ENCODE measurements at regions not wholly inside any gene's neighbourhood (a gene's known extent, or its start where the extent isn't known, plus 50 kb on each side); places are given as distances from the start of the nearest gene placed in this dataset.

DNA sequence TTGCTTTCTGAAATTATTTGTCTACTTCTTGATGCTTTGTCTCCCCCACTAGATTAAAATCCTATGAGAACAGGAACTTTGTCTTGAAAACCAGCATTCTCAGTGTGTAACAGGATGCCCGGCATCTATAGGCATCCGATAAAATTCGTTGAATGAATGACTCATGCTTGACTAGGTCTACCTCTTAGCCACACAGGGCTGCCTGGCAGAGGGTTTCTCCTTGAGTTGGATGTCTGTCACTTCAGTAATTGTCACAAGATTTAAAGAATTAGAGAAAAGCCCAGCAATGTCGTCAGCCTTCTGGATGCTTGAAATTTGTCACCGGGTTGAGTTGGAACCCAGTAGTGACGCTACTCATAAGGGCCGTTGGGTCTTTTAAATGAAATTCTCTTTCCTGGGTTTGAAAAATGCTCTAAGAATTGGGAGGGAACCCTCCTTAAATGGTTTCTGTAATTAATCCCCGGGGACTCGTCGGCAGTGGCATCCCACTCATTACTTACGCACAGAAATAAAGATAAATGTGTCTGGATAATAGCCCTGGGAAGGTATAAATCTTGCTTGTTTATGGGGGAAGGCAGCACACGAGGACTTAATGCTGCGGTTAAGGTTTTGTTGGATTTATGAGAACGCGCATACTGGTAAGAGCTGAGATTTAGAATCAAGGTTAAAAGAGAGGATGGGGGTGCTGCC lies 194.1 kb downstream of the AACS start:
- peaks cover 2% of the 10 kb centered on the region for H3K27me3 ChIP-seq (ENCODE audit: insufficient read depth, low read length)
- H3K36me3 ChIP-seq (ENCODE audit: insufficient read depth, low read length): no peaks in the 10 kb centered on the region
- H2AFZ ChIP-seq (ENCODE audit: low read depth, low read length): no peak overlapping the region
- H3K4me3 ChIP-seq (ENCODE audit: low read length): no peak overlapping the region
- peaks cover 3% of the 10 kb centered on the region for H3K9me3 ChIP-seq (ENCODE audit: low read length)
- H3K4me1 ChIP-seq (ENCODE audit: insufficient read depth, low read length): peaks cover 7% of the 10 kb centered on the region

DNA sequence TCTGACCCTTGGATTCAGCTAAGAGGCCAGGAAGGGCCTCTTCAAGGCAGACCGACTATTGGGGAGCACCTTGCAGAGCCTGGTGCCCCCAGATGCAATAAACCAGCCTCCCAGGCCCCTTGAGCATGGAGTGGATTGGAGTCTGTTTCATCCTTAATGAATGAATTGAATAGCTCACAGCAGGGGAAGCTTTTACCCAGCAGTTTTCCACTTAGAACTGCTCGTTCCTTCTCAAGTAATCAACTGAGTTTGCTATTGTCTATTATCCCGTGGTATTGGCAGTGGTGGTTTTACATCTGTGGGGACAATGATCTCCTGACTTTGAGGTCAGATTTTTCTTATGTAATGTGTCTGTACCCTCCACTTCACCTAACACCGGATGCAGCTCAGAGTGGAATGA lies 197.6 kb downstream of the AACS start:
- H3K4me1 ChIP-seq (ENCODE audit: insufficient read depth, low read length): peaks cover 7% of the 10 kb centered on the region
- H3K36me3 ChIP-seq (ENCODE audit: insufficient read depth, low read length): no peaks in the 10 kb centered on the region
- H3K4me3 ChIP-seq (ENCODE audit: low read length): no peak overlapping the region
- peaks cover 1% of the 10 kb centered on the region for H3K9me3 ChIP-seq (ENCODE audit: low read length)
- no peak overlapping the region for H2AFZ ChIP-seq (ENCODE audit: low read depth, low read length)
- peaks cover 8% of the 10 kb centered on the region for H3K27me3 ChIP-seq (ENCODE audit: insufficient read depth, low read length)

DNA sequence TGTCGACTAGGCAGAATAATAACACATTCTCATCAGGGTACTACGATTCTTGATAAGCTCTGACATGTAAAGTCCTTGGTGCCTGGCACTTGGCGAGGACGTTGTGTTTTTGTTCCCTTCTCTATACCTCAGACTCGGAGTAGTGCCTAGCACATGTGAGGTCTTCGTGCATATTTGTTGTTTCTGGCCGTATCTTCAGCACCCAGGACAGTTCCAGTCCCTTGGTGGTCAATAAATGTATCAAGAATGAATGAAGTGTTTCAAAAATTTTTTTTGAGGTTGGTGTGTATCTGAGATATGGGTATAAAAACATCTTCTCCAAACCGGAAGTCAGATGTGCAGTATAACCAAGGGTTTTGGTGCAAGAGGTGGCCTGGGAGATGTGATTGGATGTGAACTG lies 198.2 kb downstream of the AACS start:
- peaks cover 7% of the 10 kb centered on the region for H3K4me1 ChIP-seq (ENCODE audit: insufficient read depth, low read length)
- H3K4me3 ChIP-seq (ENCODE audit: low read length): no peak overlapping the region
- H3K27me3 ChIP-seq (ENCODE audit: insufficient read depth, low read length): peaks cover 8% of the 10 kb centered on the region
- H3K36me3 ChIP-seq (ENCODE audit: insufficient read depth, low read length): no peaks in the 10 kb centered on the region
- H2AFZ ChIP-seq (ENCODE audit: low read depth, low read length): no peak overlapping the region
- H3K9me3 ChIP-seq (ENCODE audit: low read length): peaks cover 1% of the 10 kb centered on the region

DNA sequence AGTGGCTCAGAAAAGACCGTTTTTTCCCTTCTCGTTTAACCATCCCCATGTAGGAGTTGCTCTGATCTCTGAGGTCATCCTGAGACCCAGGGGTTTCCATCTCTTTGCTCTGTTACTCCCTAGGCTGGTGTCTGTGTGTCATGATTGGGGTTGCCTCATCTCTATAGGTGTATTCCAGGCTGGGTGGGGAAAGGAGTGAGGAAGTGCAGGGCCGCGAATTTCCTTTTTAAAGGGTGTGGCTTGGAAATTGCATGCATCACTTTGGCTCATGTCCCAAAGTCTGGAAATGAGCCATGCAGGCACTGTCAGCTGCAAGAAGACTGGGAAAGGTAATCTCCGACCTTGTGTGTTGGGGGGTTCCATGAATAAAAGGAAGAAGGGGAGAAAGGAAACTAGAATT lies 201.9 kb downstream of the AACS start:
- peaks cover 15% of the 10 kb centered on the region for H3K27me3 ChIP-seq (ENCODE audit: insufficient read depth, low read length)
- peaks cover 7% of the 10 kb centered on the region for H3K4me1 ChIP-seq (ENCODE audit: insufficient read depth, low read length)
- no peak overlapping the region for H2AFZ ChIP-seq (ENCODE audit: low read depth, low read length)
- no peaks in the 10 kb centered on the region for H3K36me3 ChIP-seq (ENCODE audit: insufficient read depth, low read length)
- H3K4me3 ChIP-seq (ENCODE audit: low read length): no peak overlapping the region
- H3K9me3 ChIP-seq (ENCODE audit: low read length): peaks cover 1% of the 10 kb centered on the region

DNA sequence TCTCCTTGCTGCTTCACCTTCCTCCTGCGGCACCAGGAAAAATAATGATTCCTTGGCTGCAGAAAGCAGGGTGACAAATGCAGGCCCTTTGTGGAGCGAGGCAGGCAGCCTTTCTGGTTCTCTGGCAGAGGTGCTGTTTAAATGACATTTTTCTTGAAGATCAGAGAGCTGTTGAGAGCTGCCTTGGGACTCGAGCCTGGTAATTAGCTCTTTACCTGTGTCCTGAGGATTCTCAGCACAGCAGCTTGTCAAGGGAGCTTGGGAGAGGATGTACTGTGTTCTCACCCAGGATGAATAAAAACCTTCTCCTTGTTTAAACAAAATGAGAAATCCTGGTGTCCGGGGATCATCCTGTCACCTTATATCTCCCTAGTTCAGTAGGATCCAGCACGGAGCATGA lies 204.0 kb downstream of the AACS start:
- H3K9me3 ChIP-seq (ENCODE audit: low read length): no peaks in the 10 kb centered on the region

DNA sequence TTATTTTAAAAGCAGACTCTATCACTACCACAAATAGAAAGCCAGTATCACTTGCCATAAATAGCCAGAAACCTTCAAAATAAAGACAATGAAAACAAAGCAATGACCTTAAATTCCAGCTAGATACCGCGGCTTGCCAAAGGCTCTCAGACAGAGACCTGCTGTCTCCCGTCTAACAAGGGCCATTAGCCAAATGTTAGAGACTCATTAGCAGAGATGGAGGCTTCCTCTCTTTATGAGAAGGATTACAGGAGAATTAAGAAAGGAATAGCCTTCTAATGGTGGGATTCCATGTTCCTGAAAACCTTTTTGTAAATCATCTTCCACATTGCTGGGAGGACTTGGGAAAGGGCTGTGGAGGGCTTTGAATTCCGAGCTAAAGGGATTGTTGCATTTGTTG lies 206.7 kb downstream of the AACS start:
- Histone ChIP-seq H3K4me3 (ENCODE audit: low read length) (no peak overlapping the region), H3K4me1 (ENCODE audit: insufficient read depth, low read length) (no peaks in the 10 kb centered on the region), H3K27me3 (ENCODE audit: insufficient read depth, low read length) (peaks cover 15% of the 10 kb centered on the region), H3K9me3 (ENCODE audit: low read length) (no peaks in the 10 kb centered on the region), H3K36me3 (ENCODE audit: insufficient read depth, low read length) (no peaks in the 10 kb centered on the region), H2AFZ (ENCODE audit: low read depth, low read length) (no peak overlapping the region)

More for the DNA sequence above, 204.0 kb downstream of the AACS start:
- H3K4me3 ChIP-seq (ENCODE audit: low read length): no peak overlapping the region
- no peaks in the 10 kb centered on the region for H3K36me3 ChIP-seq (ENCODE audit: insufficient read depth, low read length)
- peaks cover 15% of the 10 kb centered on the region for H3K27me3 ChIP-seq (ENCODE audit: insufficient read depth, low read length)
- no peaks in the 10 kb centered on the region for H3K4me1 ChIP-seq (ENCODE audit: insufficient read depth, low read length)
- no peak overlapping the region for H2AFZ ChIP-seq (ENCODE audit: low read depth, low read length)

DNA sequence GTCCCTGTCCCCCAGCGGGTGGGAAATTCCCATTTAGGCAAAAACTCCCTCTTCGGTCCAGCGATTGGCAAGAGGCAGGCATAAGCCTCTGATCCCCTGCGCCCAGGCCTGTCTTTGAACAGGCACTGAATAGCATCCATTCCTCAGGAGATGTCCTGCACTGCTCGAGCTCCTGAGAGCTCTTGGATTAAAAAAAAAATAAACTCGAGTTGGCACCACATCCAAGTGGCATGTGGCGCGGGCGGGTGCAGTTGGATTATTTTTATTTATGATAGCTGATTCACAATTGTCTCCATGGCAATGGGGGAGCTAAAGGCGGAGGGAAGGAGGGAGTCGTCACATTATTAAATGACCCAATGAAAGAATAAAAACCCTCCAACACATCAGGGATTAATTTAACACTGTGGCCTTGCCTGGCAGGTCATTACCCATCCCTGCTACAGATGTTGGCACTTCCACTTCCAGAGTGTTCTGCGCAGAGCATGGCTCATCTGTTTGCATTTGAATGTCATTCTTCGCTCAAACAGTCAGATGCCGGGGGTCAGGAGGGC lies 207.2 kb downstream of the AACS start:
- no peak overlapping the region for H2AFZ ChIP-seq (ENCODE audit: low read depth, low read length)
- no peaks in the 10 kb centered on the region for H3K4me1 ChIP-seq (ENCODE audit: insufficient read depth, low read length)
- no peaks in the 10 kb centered on the region for H3K9me3 ChIP-seq (ENCODE audit: low read length)
- H3K27me3 ChIP-seq (ENCODE audit: insufficient read depth, low read length): peaks cover 10% of the 10 kb centered on the region
- no peaks in the 10 kb centered on the region for H3K36me3 ChIP-seq (ENCODE audit: insufficient read depth, low read length)
- no peak overlapping the region for H3K4me3 ChIP-seq (ENCODE audit: low read length)

DNA sequence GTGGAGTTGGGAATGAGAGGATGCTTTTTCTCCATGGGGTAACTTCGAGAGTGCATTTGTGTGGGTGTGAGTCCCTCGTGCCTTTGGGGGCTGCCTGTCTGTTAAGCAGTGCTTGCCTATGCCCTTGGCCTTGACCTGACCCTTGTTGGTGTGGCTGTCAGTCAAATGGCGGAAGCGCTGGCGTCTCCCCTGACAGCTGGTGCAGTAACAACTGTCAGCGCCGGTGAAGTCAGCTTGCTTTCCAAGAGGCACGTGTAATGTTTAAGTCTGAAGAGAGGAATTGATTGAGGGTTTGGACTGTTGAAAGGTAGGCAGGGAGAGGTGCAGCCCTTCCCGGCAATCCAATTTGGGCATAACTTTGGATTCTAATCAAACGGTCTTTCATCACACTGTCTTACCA lies 211.3 kb downstream of the AACS start:
- H3K4me1 ChIP-seq (ENCODE audit: insufficient read depth, low read length): no peaks in the 10 kb centered on the region
- no peaks in the 10 kb centered on the region for H3K36me3 ChIP-seq (ENCODE audit: insufficient read depth, low read length)
- no peak overlapping the region for H3K4me3 ChIP-seq (ENCODE audit: low read length)
- no peak overlapping the region for H2AFZ ChIP-seq (ENCODE audit: low read depth, low read length)
- H3K9me3 ChIP-seq (ENCODE audit: low read length): no peaks in the 10 kb centered on the region
- H3K27me3 ChIP-seq (ENCODE audit: insufficient read depth, low read length): peaks cover 3% of the 10 kb centered on the region

DNA sequence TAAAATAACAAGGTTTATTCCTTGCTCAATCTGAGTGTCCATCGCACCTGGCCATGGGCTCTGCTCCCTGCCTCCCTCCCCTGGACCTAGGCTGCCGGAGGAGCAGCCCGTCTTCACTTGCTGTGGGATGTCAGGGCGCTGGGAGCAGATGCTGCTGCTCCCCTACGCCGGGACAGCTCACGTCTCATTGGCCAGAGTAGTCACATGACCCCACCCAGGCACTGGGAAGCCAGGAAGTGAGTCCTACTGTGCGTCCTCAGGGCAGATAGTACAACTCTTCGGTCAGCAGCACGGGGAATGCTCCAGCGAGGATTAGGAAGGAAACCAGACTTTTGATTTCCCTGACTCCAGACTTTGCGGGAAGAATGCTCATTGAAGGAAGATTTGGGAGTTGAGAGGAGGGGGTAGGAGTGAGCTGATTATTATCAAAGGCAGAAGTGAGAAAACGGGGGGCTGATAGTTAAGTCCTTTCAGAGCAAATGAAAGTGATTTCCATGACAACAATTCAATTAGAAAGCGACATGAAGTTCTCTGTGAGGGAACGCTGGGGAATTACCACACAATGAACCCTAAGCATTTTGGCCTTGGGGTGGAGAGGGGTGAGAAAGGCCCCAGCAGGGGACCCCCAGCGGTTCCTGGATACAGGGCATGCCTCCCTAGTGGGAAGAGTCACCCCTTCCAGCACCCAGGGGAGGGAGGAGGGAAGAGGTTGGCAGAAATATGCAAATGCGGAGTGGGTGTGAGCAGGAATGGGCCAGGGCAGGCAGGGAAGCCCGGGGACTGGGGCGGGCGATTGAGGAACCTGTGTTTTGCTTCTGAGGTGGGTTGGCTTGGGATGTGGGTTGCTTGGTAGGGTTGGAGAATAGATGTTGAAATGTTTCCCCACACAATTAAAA lies 215.5 kb downstream of the AACS start:
- H3K4me1 ChIP-seq (ENCODE audit: insufficient read depth, low read length): no peaks in the 10 kb centered on the region
- H3K9me3 ChIP-seq (ENCODE audit: low read length): no peaks in the 10 kb centered on the region
- H3K36me3 ChIP-seq (ENCODE audit: insufficient read depth, low read length): no peaks in the 10 kb centered on the region
- no peak overlapping the region for H2AFZ ChIP-seq (ENCODE audit: low read depth, low read length)
- H3K27me3 ChIP-seq (ENCODE audit: insufficient read depth, low read length): peaks cover 3% of the 10 kb centered on the region
- no peak overlapping the region for H3K4me3 ChIP-seq (ENCODE audit: low read length)

DNA sequence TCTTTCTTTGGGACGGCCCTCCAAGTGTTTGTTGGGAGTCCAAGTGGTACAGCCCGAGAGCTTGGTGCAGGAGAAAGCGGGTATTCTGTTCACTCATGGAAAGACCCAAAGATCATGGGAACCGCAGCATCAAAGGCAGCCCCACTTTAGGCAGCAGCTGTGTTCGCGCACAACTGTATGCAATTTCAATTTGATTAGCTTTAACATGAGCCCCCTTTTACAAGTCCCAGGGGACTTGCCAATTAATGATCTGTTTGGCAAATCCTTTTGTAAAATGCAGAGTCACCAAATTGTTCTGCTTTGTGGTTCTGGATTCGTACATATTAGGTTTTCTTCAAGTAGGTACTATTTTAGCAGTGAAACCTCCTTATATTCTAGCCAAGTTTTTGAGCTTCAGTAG lies 217.7 kb downstream of the AACS start:
- peaks cover 3% of the 10 kb centered on the region for H3K27me3 ChIP-seq (ENCODE audit: insufficient read depth, low read length)
- no peaks in the 10 kb centered on the region for H3K36me3 ChIP-seq (ENCODE audit: insufficient read depth, low read length)
- H3K4me1 ChIP-seq (ENCODE audit: insufficient read depth, low read length): no peaks in the 10 kb centered on the region
- H3K4me3 ChIP-seq (ENCODE audit: low read length): no peak overlapping the region
- no peak overlapping the region for H2AFZ ChIP-seq (ENCODE audit: low read depth, low read length)
- H3K9me3 ChIP-seq (ENCODE audit: low read length): no peaks in the 10 kb centered on the region

DNA sequence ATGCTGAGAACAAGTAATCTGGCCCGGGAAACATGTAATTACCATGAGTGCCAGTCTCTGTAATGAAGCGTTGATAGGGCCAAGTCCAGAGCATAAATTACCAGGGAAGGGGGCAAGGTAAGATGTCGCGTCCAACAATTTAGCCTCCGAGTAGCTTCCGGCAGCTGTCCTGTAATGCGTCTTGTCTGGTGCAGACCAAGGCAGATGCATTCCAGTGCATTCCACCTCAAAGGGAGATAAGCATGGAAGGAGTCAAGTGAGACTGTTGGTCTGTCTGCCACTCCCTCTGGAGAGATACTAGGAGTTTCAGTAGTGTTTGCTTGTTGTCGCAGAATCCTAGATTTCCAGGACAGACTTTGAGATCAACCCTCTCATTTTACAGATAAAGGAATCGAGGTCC lies 218.3 kb downstream of the AACS start:
- H3K9me3 ChIP-seq (ENCODE audit: low read length): no peaks in the 10 kb centered on the region
- no peak overlapping the region for H3K4me3 ChIP-seq (ENCODE audit: low read length)
- no peak overlapping the region for H2AFZ ChIP-seq (ENCODE audit: low read depth, low read length)
- H3K36me3 ChIP-seq (ENCODE audit: insufficient read depth, low read length): no peaks in the 10 kb centered on the region
- peaks cover 3% of the 10 kb centered on the region for H3K27me3 ChIP-seq (ENCODE audit: insufficient read depth, low read length)
- no peaks in the 10 kb centered on the region for H3K4me1 ChIP-seq (ENCODE audit: insufficient read depth, low read length)

DNA sequence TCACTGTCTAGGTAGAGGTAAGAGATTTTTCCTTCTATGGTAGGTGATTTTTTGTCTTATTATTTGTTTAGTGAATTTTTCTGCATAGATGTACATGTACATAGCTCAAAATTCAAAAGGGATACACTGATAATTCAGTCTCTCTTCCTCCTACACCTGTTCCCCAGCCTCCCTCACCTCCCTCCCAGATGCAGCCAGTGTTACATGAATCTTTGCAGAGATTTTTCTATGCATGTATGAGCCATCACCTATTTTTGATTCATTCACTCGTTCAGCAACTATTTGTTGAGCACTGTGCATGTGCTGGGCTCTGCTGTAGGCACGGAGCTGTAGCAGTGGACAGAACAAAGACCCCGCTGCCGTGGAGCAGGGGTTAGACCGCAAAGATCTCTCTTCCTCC lies 218.9 kb downstream of the AACS start:
- Histone ChIP-seq H3K9me3 (ENCODE audit: low read length) (no peaks in the 10 kb centered on the region), H2AFZ (ENCODE audit: low read depth, low read length) (no peak overlapping the region), H3K36me3 (ENCODE audit: insufficient read depth, low read length) (no peaks in the 10 kb centered on the region), H3K27me3 (ENCODE audit: insufficient read depth, low read length) (peaks cover 3% of the 10 kb centered on the region), H3K4me1 (ENCODE audit: insufficient read depth, low read length) (no peaks in the 10 kb centered on the region), H3K4me3 (ENCODE audit: low read length) (no peak overlapping the region)

DNA sequence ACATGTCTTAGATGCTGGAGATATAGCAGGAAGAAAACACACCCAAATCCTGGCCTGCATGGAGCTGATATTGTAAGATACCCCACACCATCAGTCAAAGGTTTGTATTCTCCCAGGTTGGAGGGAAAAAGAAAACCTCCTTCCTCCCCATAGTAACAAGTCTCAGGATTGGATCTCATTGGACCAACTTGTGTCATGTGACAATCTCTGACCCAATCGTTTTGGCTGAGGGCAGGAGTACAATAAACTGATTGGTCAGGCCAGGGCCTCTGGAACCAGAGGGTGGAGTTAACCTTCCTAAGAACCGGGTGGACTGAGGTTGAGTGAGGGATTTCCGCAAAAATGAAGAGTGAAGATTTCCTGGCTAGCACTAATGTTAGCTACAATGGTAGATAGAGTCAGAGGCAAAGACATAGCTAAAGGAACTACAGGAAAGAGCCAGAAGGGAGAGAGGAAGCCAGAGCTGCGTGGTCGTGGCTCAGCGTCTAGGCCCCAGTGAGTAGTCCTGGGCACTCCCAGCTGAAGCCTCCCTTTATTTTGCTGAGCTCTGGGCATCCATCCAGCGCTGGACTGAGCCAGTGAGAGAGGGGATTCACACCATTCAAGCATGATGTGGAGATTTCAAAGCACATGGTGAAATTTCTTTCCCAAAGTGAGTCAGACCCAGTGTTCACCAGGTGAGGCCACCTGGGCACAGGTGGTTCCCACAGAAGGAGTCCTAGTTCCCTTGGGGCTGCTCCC lies 219.9 kb downstream of the AACS start:
- Histone ChIP-seq H3K9me3 (ENCODE audit: low read length) (no peaks in the 10 kb centered on the region), H2AFZ (ENCODE audit: low read depth, low read length) (no peak overlapping the region), H3K4me3 (ENCODE audit: low read length) (no peak overlapping the region), H3K4me1 (ENCODE audit: insufficient read depth, low read length) (no peaks in the 10 kb centered on the region), H3K36me3 (ENCODE audit: insufficient read depth, low read length) (no peaks in the 10 kb centered on the region), H3K27me3 (ENCODE audit: insufficient read depth, low read length) (peaks cover 3% of the 10 kb centered on the region)
